HG03135 (cell line): ENCODE measurements at regions not wholly inside any gene's neighbourhood (a gene's known extent, or its start where the extent isn't known, plus 50 kb on each side); places are given as distances from the start of the nearest gene placed in this dataset.

ENCODE experiments used
- ATAC-seq: cut with Tn5 transposase; IDR thresholded peaks from one replicate; pipeline ENCODE4 v1.9.1; 2021; ENCODE audit warnings: mild to moderate bottlenecking, moderate library complexity; ENCODE audit not compliant: unreplicated experiment

DNA sequence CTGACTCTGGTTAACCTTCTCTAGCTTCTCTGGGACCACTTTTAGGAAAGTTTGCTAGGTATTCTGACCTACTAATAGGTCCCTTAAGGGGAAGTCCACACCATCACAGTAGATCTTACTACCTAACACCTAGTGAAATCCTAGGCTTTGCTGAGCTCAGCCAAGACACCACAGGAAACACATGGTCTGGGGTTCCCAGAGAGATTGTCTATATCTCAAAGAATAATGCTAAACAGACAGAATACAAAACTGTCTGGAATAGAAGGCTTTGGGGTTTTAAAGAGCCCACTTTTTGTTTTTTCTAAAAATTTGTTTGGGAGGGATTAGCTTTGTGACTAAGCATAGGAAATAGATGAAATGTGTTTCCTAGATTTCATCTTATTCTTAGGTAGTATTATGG, 395.1 kb downstream of the ARHGEF28 start:
- ATAC-seq, result no peak

DNA sequence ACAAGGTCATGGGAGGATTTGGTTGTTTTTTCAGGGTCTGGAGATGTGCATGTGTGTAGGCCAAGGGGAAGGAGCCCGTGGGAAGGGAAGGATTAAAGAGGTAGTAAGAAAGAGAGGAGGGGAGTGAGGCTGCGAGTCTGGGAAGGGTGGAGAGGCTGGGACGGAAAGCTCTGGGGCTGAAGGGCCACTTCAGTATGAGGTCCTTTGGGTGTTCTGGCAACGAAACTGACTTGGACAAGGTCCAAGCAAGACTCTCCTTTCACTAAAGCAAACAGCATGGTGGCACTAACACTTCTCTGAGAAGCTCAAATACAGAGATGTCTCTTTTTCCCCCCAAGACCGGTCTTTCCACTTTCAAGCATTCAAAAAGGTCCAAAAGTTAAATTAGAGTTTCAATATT, 394.5 kb downstream of the ARHGEF28 start:
- no peak for ATAC-seq

DNA sequence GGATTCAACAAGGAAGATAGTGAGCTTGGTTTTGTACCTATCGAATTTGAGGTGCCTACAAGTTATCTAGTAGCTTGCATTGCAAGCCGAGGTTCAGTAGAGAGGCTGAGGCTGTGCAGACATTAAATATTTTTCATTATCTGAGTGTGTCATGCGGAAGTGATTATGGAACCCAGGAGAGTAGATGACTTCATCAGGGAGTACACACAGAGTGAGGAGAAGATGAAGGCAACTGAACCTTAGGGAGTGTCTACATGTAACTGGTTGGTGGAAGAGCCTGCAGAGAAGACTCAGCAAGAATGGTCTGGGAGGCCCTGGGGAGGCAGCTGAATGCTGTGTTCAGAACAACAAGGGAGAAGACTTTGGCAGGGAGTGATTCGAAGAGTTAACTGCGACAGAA, 393.9 kb downstream of the ARHGEF28 start:
- no peak for ATAC-seq

DNA sequence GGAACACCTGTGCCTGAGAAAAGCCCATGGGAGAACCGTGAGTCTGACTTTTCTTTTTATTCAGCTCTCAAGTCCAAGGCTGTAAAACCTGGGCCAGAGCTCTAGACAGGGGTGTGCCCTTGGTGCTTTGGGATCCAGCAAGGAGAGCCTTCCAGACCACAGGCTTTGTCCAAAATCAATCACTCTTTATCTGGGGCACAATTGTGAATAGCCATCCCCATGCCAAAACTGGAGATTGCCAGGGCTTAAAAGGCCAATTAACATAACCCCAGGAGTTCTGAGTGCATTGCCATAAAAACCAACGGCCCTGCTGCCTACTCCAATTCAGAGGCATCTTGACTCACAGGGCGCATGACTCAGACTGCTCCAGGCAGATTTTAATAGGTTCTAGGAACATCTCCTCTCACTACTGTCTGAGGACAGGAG, 391.8 kb downstream of the ARHGEF28 start:
- no peak for ATAC-seq

DNA sequence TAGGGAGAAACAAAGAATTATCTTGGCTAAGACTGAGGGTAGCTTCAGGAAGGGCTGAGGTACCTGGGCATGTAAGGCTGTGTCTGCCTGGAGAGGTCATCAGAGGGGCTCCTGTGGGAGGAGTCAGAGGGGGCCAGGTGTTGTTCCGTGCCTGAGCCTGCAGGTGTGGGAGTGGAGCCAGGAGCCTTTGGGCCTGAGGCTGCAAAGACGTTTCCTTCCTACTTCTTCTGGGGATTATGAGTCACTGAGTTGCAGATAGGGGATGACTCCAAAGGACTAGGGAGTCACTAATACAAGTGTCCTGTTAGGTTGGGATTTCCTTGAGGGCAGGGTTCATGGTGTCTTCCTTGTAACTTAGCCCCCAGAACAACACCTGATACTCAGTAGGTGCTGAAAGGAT, 391.1 kb downstream of the ARHGEF28 start:
- ATAC-seq, result no peak

DNA sequence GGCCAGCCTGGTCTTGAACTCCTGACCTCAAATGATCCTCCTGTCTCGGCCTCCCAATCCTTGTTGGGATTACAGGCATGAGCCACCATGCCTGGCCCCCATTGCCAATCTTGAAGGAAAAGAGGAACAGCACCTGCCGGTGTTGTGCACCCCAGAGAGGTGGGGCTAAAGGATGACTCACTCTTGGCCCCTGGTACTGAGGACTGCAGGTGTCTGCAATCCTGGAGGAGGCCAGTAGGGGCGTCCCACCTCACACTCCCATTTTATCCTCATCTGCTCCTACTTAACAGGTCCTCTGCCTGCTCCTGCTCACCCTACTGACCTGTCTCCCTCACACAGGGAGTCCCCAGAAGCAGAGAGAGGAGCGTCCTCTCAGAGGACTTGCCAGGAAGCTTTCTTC, 390.4 kb downstream of the ARHGEF28 start:
- ATAC-seq, result no peak

DNA sequence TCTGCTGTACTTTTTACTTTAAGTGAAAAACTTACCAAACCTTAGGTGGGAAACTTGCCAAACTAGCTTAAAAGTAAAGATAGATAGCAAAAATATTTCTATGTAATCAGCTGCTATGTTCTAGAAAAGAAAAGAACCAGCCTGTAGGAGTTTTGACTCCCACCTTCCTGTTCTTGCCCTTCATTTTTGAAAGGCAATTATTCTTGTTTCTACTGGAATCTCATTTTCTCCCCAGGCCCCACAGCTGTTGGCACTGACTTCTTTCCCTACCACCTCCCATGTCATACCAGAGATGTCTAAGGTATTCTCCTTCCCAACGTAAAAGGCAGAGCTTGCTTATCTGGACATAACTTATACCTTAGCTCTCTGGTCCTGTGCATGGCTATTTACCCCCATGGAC, 389.7 kb downstream of the ARHGEF28 start:
- no peak for ATAC-seq

DNA sequence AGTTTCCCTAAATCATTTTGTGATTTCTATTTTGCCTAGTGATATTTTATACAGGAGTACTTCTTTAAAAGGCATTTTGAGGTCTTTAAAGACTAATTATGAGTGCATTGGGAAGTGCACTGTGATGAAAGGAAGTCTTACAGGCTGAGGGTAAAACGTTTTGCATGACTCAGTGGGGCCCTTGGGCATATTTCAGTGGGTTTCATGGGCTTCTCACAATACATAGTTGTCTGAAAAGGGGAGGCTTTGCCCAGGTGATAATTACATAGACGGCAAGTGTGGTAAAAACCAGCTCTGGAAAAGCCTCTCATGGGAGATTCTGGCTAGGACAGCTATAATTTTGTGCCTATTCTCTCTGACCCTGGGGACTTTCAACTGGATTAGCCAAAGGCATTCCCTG, 387.2 kb downstream of the ARHGEF28 start:
- no peak for ATAC-seq

DNA sequence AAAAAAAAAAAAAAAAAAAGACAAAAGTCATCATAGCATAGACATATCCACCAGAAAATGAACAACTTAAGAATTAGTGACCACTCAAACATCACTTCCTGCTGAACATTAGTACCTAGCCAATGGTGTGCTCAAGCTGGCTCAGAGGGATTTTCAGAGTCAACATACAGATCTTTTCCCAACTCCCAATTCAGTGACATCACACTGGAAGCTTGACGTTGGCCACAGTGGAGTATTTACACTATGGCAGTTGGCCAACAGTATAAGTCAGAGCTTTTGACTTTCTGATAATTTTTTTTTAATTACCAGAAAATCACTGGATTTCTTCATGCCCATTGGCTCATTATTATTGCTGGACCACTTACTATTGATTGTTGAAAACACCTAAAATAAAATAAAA, 383.5 kb downstream of the ARHGEF28 start:
- no peak for ATAC-seq

DNA sequence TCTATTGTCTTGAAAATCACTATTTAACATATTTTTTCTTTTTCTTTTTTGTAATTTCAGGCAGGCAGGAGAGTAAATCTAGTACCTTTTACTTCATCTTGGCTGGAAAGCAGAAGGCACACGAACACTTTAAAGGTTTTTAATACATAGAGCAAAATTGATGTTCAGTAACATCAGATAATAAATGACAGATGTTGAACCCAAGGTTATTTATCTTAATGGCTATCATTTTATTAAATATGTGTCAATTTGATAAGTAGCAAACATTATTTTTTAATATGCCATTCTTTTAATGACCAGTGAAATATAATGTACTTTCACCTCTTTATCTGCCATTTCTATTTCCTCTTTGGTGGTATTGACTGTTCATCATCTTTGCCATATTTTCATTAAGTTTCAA, 381.2 kb downstream of the ARHGEF28 start:
- ATAC-seq, result no peak

DNA sequence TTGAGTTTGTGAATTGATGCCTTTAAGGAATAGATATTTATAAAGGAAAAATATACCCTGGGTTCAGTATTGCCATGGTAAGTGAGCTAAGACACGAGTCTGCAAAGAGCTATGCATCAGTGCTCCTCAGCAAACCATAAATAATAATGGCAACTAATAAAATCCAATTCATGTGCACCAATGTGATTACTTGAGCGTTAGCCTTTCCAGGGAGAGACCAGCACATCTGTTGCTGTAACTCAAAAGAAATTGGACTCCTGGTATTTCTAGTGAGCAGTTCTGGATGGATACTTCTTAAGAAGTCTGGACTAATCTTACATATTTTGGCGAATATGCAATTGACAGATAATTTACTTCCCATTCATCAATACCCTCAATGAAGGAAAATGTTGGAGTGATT, 373.3 kb downstream of the ARHGEF28 start:
- ATAC-seq, result no peak

DNA sequence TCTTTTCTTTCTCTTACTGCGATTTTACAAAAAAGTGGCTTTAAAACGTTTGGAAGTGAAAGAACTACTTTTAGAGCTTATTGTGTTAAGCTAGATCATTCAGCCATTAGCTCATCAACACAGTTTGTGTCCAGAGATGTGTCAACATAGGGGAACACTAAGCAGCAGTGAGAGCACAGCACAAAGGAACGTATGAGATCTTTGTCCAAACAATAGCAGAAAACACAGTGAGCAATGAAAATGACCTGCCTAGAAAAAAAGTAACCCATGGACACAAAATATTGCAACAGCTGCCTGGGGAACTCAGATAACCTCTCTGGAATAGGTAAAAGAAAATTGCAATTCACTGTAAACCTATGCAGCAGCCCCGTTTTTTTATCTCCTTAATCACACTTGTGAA, 372.5 kb downstream of the ARHGEF28 start:
- no peak for ATAC-seq

DNA sequence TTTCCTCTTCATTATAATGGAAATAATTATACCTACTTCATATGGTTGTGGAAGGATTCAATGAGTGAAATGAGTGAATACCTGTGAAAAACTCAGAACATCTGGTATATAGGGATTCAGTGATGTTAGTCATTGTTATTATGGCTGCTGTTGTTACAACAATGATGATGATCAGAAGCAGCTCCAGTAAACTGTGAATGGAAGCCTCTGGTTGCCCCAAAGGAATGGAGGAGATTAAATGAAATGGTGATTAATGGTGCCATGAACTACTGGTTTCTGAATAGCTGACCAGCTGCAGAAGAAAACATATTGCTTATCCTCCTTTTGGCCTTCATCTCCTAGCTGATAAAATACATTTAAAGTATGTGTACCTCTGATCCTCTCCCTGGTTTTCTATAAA, 372.0 kb downstream of the ARHGEF28 start:
- ATAC-seq, result no peak

DNA sequence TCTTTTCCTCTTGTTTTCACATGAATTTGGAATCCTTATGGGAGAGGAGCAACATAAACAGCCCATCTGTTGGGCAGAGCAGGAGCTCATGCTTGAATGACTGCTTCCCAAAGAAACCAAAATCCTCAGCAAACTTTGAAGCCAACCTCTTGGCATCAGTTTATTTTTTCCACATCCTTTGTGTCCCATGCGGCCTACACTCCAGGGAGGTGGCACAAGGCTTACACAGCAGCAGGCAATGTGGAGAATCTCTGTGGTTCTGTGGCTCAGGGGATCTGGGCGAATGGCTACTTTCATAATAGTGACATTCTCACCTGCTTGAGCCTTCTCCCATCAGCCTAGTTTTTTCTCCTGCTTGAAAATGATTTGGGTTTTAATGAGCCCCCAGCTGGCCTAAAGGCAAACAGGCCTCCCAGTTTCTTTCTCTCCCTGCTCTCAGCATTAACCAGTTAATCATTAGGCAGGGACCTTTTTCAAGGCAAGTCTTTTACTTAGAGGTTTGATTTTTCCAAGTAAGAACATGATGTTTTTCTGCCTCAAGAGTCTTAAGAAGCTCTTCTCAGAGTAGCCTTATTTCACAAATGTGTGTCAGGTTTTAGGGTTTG, 370.3 kb downstream of the ARHGEF28 start:
- no peak for ATAC-seq

DNA sequence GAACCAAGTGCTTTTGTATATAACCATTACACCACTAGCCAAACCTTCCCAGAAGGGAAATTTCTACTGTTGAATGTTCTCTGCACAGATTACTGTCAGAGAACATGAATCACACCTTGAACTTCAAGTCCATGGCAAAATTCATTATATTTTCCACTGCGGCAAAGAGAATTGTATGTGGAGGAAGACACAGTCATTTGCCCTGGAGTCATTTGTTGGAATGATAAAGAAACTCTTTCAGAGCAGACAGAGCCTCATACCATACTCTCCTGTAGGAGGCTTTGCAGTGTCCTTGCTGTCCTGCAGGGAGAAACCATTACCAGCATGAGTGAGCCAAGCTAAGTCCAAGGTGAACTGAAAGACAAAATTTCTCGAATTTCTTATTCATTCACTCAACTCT, 369.0 kb downstream of the ARHGEF28 start:
- ATAC-seq, result no peak
